ENCODE measurements at regions not wholly inside any gene's neighbourhood (a gene's known extent, or its start where the extent isn't known, plus 50 kb on each side); places are given as distances from the start of the nearest gene placed in this dataset.

DNA sequence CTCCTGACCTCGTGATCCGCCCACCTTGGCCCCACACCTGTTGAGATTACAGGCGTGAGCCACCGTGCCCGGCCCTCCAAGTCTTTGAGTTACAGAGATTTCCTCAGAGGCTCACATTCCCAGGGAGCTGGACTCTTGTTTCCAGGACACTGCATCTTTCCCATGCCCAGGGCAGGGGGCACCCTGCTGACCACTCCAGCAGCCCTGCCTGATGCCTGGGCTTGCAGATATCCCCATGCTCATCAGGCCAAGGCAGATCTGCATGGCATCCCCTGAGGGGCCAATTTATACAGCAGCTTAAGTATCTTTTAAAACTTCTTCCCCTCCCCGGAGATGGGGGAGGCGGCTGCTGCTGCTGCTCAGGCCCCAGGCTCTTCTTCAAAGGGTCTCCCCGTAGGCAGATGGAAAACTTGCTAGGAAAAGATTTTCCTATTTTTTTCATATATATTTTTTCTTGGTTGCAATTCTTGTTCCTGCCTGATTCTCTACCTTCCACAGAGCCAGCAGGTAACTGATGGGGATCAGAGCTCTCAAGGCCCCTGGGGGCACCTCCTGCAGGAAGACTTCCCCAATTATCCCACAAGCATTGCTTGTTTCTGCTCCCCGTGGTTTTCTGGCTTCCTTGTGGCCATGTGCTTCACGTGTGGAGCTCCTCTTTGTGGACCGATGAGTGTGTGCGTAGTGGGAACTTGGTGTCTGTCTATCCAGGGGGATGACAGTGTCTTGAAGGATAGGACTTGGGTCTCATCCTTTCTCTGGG, 102.2 kb upstream of the SDK2 start (continued):
- TF ChIP-seq, protein P1, sequence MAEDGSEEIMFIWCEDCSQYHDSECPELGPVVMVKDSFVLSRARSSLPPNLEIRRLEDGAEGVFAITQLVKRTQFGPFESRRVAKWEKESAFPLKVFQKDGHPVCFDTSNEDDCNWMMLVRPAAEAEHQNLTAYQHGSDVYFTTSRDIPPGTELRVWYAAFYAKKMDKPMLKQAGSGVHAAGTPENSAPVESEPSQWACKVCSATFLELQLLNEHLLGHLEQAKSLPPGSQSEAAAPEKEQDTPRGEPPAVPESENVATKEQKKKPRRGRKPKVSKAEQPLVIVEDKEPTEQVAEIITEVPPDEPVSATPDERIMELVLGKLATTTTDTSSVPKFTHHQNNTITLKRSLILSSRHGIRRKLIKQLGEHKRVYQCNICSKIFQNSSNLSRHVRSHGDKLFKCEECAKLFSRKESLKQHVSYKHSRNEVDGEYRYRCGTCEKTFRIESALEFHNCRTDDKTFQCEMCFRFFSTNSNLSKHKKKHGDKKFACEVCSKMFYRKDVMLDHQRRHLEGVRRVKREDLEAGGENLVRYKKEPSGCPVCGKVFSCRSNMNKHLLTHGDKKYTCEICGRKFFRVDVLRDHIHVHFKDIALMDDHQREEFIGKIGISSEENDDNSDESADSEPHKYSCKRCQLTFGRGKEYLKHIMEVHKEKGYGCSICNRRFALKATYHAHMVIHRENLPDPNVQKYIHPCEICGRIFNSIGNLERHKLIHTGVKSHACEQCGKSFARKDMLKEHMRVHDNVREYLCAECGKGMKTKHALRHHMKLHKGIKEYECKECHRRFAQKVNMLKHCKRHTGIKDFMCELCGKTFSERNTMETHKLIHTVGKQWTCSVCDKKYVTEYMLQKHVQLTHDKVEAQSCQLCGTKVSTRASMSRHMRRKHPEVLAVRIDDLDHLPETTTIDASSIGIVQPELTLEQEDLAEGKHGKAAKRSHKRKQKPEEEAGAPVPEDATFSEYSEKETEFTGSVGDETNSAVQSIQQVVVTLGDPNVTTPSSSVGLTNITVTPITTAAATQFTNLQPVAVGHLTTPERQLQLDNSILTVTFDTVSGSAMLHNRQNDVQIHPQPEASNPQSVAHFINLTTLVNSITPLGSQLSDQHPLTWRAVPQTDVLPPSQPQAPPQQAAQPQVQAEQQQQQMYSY (CRISPR knock-in tag; IDR thresholded peaks at IDR 0.05) = no peak
- TF ChIP-seq TEAD1 (CRISPR knock-in tag; IDR thresholded peaks at IDR 0.05) (no peak), FOXJ3 (CRISPR knock-in tag; IDR thresholded peaks at IDR 0.05; ENCODE audit: borderline replicate concordance) (no peak), SMAD4 (CRISPR knock-in tag; IDR thresholded peaks at IDR 0.05) (no peak), GTF2I (CRISPR knock-in tag; conservative IDR thresholded peaks at IDR 0.05) (no peak), ZNF138 (CRISPR knock-in tag; conservative IDR thresholded peaks at IDR 0.05) (no peak)

DNA sequence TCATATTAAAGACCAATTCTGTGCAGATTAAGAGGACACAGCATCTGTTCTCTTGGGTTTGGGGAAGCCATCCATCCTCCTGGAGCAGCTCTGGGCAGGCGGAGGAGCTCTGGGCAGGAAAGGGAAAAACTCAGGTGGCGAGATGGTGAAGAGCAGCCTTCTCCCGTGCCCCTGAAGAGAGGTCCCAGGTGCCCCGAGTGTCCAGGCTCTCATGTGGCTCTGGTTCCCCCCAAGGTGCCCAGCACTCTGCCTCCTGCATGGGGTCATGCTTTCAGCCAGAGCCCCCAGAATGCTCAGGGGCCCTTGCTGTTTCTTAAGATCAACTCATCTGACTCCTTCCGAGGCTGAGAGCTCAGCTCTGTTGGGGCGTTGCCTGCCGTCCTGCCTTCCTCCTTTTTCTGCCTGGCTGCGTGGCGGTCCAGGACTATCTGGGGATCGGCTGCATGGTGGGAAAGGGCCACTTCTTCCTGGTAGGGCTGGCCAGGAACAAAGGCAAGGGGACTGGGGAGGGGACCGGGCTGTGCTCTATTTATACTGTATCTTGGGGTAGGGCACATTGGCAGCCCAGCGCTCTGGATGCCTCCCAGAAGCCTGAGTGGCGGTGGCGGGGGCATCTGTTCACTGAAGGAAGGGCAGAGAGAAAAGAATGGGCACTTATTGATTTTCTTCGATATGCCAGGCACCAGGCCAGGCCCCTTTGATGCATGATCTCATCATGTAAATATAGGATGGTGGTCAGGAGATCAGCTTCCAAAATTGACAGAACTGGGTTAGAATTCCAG, 103.2 kb upstream of the SDK2 start:
- ATAC-seq = no peak
- H3K27me3 Mint-ChIP-seq (ENCODE audit: low read depth) = peaks cover 8% of the 10 kb centered on the region
- CTCF ChIA-PET = interaction anchor here (0.8 kb wide), 1 partner anchor 95 kb away, joined by 3 read pairs; no protein-coding TSS in a partner anchor

DNA sequence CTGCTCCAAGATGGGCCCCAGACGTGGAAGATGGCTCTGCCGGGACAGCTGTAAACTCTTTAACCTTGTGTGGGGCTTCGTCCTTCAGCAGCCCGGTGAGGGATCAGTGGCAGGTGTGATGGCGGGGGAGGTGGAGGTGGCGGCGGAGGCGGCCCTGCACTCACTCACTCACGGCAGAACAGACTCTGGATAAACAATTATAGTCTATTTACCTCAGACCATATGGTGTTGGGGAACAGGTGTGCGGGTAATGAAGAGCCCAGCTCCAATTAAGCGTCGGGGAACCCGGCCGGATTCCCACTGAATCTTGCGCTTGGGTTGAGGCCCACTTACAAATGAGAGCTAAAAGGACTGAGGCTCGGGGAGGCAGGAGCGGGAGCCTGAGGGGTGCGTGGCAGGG, 104.3 kb upstream of the SDK2 start:
- H3K9me3 Mint-ChIP-seq = no peaks in the 10 kb centered on the region
- no peak overlapping the region for H3K4me3 Mint-ChIP-seq
- no peak for TF ChIP-seq TEAD1 (CRISPR knock-in tag; IDR thresholded peaks at IDR 0.05)
- TF ChIP-seq FOXJ3 (CRISPR knock-in tag; IDR thresholded peaks at IDR 0.05; ENCODE audit: borderline replicate concordance) = no peak
- no peak for TF ChIP-seq ZNF121 (CRISPR knock-in tag; IDR thresholded peaks at IDR 0.05)
- CTCF ChIA-PET = no interaction called here
- H3K4me1 Mint-ChIP-seq = peaks cover 22% of the 10 kb centered on the region
- H3K27ac Mint-ChIP-seq = no peak overlapping the region
- POLR2A ChIA-PET = no interaction called here
- H3K27me3 Mint-ChIP-seq (ENCODE audit: low read depth) = peaks cover 6% of the 10 kb centered on the region
- DNase-seq (ENCODE audit: low spot score) (no peak), ATAC-seq (no peak)
- no peaks in the 10 kb centered on the region for H3K36me3 Mint-ChIP-seq

More for the DNA sequence above, 103.2 kb upstream of the SDK2 start:
- H3K36me3 Mint-ChIP-seq = peaks cover under 1% of the 10 kb centered on the region; the same call in 1 of the 2 replicates
- DNase-seq (ENCODE audit: low spot score) = no peak
- H3K4me1 Mint-ChIP-seq = peaks cover 27% of the 10 kb centered on the region
- POLR2A ChIA-PET = no interaction called here
- no peak overlapping the region for H3K4me3 Mint-ChIP-seq
- H3K9me3 Mint-ChIP-seq = peaks cover 1% of the 10 kb centered on the region
- no peak overlapping the region for H3K27ac Mint-ChIP-seq
- TF ChIP-seq NFATC4 (CRISPR knock-in tag; IDR thresholded peaks at IDR 0.05) (no peak), NFYB (CRISPR knock-in tag; conservative IDR thresholded peaks at IDR 0.05; ENCODE audit: low read depth) (no peak), TEAD4 (CRISPR knock-in tag; IDR thresholded peaks at IDR 0.05) (no peak)

DNA sequence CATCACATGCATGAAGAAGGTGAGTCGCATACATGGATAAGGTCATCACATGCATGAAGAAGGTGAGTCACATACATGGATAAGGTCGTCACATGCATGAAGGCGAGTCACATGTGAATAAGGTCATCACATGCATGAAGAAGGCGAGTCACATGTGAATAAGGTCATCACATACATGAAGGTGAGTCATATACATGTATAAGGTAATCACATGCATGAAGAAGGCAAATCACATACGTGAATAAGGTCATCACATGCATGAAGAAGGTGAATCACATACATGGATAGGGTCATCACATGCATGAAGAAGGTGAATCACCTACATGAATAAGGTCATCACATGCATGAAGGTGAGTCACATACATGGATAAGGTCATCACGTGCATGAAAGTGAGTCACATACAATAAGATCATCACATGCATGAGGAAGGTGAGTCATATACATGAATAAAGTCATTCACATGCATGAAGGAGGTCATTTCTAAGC, 105.1 kb upstream of the SDK2 start:
- Mint-ChIP-seq H3K27me3 (ENCODE audit: low read depth) (peaks cover 4% of the 10 kb centered on the region), H3K4me1 (peaks cover 14% of the 10 kb centered on the region), H3K9me3 (no peaks in the 10 kb centered on the region), H3K4me3 (no peak overlapping the region), H3K36me3 (no peaks in the 10 kb centered on the region), H3K27ac (no peak overlapping the region)
- DNase-seq (ENCODE audit: low spot score) (no peak), ATAC-seq (no peak)
- POLR2A ChIA-PET = no interaction called here
- CTCF ChIA-PET = no interaction called here
- TF ChIP-seq ESRRA (CRISPR knock-in tag; IDR thresholded peaks at IDR 0.05; ENCODE audit: borderline replicate concordance) = no peak
- TF ChIP-seq, protein P2, sequence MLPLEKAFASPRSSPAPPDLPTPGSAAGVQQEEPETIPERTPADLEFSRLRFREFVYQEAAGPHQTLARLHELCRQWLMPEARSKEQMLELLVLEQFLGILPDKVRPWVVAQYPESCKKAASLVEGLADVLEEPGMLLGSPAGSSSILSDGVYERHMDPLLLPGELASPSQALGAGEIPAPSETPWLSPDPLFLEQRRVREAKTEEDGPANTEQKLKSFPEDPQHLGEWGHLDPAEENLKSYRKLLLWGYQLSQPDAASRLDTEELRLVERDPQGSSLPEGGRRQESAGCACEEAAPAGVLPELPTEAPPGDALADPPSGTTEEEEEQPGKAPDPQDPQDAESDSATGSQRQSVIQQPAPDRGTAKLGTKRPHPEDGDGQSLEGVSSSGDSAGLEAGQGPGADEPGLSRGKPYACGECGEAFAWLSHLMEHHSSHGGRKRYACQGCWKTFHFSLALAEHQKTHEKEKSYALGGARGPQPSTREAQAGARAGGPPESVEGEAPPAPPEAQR (CRISPR knock-in tag; IDR thresholded peaks at IDR 0.05) = no peak
- TF ChIP-seq, protein P3, sequence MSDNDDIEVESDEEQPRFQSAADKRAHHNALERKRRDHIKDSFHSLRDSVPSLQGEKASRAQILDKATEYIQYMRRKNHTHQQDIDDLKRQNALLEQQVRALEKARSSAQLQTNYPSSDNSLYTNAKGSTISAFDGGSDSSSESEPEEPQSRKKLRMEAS (CRISPR knock-in tag; IDR thresholded peaks at IDR 0.05) = no peak
- no peak for TF ChIP-seq ELF4 (CRISPR knock-in tag; IDR thresholded peaks at IDR 0.05; ENCODE audit: low read depth)
- TF ChIP-seq, protein P4, sequence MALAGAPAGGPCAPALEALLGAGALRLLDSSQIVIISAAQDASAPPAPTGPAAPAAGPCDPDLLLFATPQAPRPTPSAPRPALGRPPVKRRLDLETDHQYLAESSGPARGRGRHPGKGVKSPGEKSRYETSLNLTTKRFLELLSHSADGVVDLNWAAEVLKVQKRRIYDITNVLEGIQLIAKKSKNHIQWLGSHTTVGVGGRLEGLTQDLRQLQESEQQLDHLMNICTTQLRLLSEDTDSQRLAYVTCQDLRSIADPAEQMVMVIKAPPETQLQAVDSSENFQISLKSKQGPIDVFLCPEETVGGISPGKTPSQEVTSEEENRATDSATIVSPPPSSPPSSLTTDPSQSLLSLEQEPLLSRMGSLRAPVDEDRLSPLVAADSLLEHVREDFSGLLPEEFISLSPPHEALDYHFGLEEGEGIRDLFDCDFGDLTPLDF (CRISPR knock-in tag; IDR thresholded peaks at IDR 0.05) = no peak
- TF ChIP-seq, protein P5, sequence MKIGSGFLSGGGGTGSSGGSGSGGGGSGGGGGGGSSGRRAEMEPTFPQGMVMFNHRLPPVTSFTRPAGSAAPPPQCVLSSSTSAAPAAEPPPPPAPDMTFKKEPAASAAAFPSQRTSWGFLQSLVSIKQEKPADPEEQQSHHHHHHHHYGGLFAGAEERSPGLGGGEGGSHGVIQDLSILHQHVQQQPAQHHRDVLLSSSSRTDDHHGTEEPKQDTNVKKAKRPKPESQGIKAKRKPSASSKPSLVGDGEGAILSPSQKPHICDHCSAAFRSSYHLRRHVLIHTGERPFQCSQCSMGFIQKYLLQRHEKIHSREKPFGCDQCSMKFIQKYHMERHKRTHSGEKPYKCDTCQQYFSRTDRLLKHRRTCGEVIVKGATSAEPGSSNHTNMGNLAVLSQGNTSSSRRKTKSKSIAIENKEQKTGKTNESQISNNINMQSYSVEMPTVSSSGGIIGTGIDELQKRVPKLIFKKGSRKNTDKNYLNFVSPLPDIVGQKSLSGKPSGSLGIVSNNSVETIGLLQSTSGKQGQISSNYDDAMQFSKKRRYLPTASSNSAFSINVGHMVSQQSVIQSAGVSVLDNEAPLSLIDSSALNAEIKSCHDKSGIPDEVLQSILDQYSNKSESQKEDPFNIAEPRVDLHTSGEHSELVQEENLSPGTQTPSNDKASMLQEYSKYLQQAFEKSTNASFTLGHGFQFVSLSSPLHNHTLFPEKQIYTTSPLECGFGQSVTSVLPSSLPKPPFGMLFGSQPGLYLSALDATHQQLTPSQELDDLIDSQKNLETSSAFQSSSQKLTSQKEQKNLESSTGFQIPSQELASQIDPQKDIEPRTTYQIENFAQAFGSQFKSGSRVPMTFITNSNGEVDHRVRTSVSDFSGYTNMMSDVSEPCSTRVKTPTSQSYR (CRISPR knock-in tag; IDR thresholded peaks at IDR 0.05) = no peak
- TF ChIP-seq, protein P6, sequence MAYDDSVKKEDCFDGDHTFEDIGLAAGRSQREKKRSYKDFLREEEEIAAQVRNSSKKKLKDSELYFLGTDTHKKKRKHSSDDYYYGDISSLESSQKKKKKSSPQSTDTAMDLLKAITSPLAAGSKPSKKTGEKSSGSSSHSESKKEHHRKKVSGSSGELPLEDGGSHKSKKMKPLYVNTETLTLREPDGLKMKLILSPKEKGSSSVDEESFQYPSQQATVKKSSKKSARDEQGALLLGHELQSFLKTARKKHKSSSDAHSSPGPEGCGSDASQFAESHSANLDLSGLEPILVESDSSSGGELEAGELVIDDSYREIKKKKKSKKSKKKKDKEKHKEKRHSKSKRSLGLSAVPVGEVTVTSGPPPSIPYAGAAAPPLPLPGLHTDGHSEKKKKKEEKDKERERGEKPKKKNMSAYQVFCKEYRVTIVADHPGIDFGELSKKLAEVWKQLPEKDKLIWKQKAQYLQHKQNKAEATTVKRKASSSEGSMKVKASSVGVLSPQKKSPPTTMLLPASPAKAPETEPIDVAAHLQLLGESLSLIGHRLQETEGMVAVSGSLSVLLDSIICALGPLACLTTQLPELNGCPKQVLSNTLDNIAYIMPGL (CRISPR knock-in tag; IDR thresholded peaks at IDR 0.05) = no peak
